ENCODE measurements at regions not wholly inside any gene's neighbourhood (a gene's known extent, or its start where the extent isn't known, plus 50 kb on each side); places are given as distances from the start of the nearest gene placed in this dataset.

DNA sequence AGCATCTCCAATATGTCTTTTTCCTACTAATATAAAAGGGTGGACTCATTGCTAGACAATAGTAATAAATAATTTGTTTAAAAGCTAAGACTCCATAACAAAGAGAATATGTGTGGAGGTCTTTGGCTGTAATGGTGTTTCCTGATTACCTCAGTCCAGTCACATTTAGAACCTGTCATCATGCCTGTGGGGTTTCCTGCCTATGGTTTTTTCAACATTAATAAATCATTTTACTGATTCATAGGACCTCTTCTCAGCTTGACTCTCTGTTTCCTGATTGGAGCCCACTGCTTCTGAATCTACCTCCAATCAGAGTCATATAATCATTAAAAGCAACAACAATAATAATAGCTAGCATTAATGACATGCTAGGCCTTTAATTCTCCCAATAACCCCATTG lies 52.4 kb upstream of the GNAI1 start:
- TF ChIP-seq, protein P1, sequence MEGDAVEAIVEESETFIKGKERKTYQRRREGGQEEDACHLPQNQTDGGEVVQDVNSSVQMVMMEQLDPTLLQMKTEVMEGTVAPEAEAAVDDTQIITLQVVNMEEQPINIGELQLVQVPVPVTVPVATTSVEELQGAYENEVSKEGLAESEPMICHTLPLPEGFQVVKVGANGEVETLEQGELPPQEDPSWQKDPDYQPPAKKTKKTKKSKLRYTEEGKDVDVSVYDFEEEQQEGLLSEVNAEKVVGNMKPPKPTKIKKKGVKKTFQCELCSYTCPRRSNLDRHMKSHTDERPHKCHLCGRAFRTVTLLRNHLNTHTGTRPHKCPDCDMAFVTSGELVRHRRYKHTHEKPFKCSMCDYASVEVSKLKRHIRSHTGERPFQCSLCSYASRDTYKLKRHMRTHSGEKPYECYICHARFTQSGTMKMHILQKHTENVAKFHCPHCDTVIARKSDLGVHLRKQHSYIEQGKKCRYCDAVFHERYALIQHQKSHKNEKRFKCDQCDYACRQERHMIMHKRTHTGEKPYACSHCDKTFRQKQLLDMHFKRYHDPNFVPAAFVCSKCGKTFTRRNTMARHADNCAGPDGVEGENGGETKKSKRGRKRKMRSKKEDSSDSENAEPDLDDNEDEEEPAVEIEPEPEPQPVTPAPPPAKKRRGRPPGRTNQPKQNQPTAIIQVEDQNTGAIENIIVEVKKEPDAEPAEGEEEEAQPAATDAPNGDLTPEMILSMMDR (IDR thresholded peaks at IDR 0.05): no peak
- TF ChIP-seq POLR2A (IDR thresholded peaks at IDR 0.05): no peak

Data from Peyer's patch (tissue), 4 donors.